ENCODE measurements at regions not wholly inside any gene's neighbourhood (a gene's known extent, or its start where the extent isn't known, plus 50 kb on each side); places are given as distances from the start of the nearest gene placed in this dataset.

- ATAC-seq (ENCODE audit: low read depth) (no peak), DNase-seq (no peak)
- no peaks in the 10 kb centered on the region for H3K36me3 Mint-ChIP-seq (ENCODE audit: low read depth)
- H3K27me3 Mint-ChIP-seq = no peaks in the 10 kb centered on the region
- ChIA-PET POLR2A (no interaction called here), CTCF (no interaction called here)
- TF ChIP-seq CTCF (IDR thresholded peaks at IDR 0.05) = no peak
- no peaks in the 10 kb centered on the region for H3K9me3 Mint-ChIP-seq
- H3K4me3 Mint-ChIP-seq = no peak overlapping the region
- H3K4me1 Mint-ChIP-seq = no peaks in the 10 kb centered on the region
- intact Hi-C loops (cut with micrococcal nuclease) = no loop called here
- no peak overlapping the region for H3K27ac Mint-ChIP-seq
These were observed 382.4 kb downstream of the TRAM1L1 start for GRCh38 chr4:116702949-116703348.

DNA sequence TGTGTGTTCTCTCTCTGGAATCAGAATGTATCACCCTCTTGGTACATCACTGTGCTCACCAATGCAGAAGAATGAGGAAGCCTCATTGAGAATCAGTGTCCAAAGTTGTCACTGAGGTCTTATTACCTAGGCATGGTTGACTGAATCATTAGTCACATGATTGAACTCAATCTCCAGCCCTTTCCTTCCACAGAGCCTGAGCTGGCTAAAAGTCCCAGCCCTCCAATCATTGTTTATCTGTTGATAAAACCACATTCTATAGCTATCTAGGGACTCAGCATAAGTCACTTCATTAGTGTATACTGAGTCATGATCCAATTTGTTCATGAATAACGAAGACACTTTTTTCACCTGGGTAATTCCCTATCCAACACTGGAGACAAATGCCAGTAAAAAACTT is 396.8 kb downstream of the TRAM1L1 start:
- ChIA-PET CTCF (no interaction called here), POLR2A (no interaction called here)
- no peaks in the 10 kb centered on the region for H3K9me3 Mint-ChIP-seq
- H3K27ac Mint-ChIP-seq = no peak overlapping the region
- no peak for ATAC-seq (ENCODE audit: low read depth)
- H3K27me3 Mint-ChIP-seq = no peaks in the 10 kb centered on the region
- no peak overlapping the region for H3K4me3 Mint-ChIP-seq
- no peak for DNase-seq
- H3K4me1 Mint-ChIP-seq = no peaks in the 10 kb centered on the region
- intact Hi-C loops (cut with micrococcal nuclease) = no loop called here
- TF ChIP-seq CTCF (IDR thresholded peaks at IDR 0.05) = no peak
- H3K36me3 Mint-ChIP-seq (ENCODE audit: low read depth) = no peaks in the 10 kb centered on the region

GRCh38 chr4:116668190-116668589 is 417.2 kb downstream of the TRAM1L1 start:
- CTCF ChIA-PET = no interaction called here
- no peaks in the 10 kb centered on the region for H3K4me1 Mint-ChIP-seq
- H3K9me3 Mint-ChIP-seq = peaks cover 8% of the 10 kb centered on the region

DNA sequence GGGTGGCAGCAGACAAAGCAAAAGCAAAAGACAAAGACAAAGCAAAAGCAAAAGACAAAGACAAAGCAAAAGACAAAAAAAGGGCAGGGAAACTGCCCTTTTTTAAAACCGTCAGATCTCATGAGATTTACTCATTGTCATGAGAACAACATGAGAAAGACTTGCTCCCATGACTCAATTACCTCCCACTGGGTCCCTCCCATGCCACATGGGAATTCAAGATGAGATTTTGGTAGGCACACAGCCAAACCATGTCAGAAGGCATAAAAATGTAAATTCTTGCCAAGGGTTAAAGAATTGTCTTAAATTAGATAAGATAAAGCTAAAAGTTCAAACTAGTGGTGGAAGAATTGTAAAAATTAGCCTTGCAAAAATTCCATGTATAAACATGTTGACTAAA is 419.7 kb downstream of the TRAM1L1 start:
- Mint-ChIP-seq H3K4me1 (no peaks in the 10 kb centered on the region), H3K27ac (no peak overlapping the region), H3K36me3 (ENCODE audit: low read depth) (no peaks in the 10 kb centered on the region), H3K4me3 (no peak overlapping the region), H3K9me3 (peaks cover 11% of the 10 kb centered on the region), H3K27me3 (no peaks in the 10 kb centered on the region)
- DNase-seq (no peak), ATAC-seq (ENCODE audit: low read depth) (no peak)
- POLR2A ChIA-PET = no interaction called here
- intact Hi-C loops (cut with micrococcal nuclease) = no loop called here
- no peak for TF ChIP-seq CTCF (IDR thresholded peaks at IDR 0.05)
- CTCF ChIA-PET = no interaction called here

More at GRCh38 chr4:116668190-116668589, 417.2 kb downstream of the TRAM1L1 start:
- Mint-ChIP-seq H3K27ac (no peak overlapping the region), H3K27me3 (no peaks in the 10 kb centered on the region), H3K36me3 (ENCODE audit: low read depth) (no peaks in the 10 kb centered on the region), H3K4me3 (no peak overlapping the region)
- DNase-seq = no peak
- POLR2A ChIA-PET = no interaction called here
- ATAC-seq (ENCODE audit: low read depth) = no peak
- intact Hi-C loops (cut with micrococcal nuclease) = no loop called here
- no peak for TF ChIP-seq CTCF (IDR thresholded peaks at IDR 0.05)

- H3K9me3 Mint-ChIP-seq = peaks cover 19% of the 10 kb centered on the region
- DNase-seq = no peak
- ChIA-PET CTCF (no interaction called here), POLR2A (no interaction called here)
- intact Hi-C loops (cut with micrococcal nuclease) = no loop called here
- H3K4me3 Mint-ChIP-seq = no peak overlapping the region
- H3K27ac Mint-ChIP-seq = no peak overlapping the region
- no peaks in the 10 kb centered on the region for H3K36me3 Mint-ChIP-seq (ENCODE audit: low read depth)
- no peak for TF ChIP-seq CTCF (IDR thresholded peaks at IDR 0.05)
- ATAC-seq (ENCODE audit: low read depth) = no peak
- H3K27me3 Mint-ChIP-seq = no peaks in the 10 kb centered on the region
- no peaks in the 10 kb centered on the region for H3K4me1 Mint-ChIP-seq
These were observed 421.2 kb downstream of the TRAM1L1 start for GRCh38 chr4:116664198-116664597.
